DMS 273 treated with DMSO at 0.1 percent for 48 hours (cell line): ENCODE measurements at regions not wholly inside any gene's neighbourhood (a gene's known extent, or its start where the extent isn't known, plus 50 kb on each side); places are given as distances from the start of the nearest gene placed in this dataset.
"Not testable (repeated sequence)": the region's sequence is repeated elsewhere in the genome, so short reads cannot be mapped to it uniquely, and the experiment has no call there.

Source experiments
- DNase-seq: peaks from one replicate; lab custom pipeline; 2025; lab: John Stamatoyannopoulos, UW

DNA sequence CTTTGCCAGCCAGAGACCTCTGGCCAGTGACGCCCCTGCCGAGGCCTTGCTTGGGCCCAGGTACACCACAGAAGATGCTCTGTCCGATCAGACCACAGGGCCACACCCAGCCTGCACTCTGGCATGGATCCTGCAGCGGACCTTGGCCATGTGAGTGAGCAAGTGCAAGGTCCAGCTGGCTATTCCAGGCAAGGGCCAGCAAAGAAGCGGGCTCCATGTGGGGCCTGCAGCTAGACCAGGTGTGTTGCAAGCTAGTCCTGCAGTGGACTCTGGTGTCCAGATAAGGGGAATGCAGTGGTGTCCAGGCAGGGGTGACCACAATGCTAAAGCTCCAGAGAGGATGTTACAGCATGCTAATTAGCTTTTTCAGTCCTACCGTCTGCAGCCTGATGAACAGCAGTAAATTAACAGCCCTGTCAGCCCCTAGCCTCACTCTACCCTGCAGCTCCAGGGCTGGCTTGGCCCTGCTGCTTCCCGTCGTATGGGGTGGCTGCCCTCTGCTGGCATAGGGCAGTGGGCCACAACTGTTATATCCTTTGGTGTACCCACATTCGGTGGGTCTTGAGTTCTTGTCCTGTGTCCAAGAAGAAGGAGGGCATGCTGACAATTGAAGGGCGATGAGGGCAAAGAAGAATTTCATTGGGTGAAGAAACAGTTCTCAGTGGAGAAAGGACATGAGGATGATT is 284.5 kb upstream of the POU5F2 start:
- no peak for DNase-seq

DNA sequence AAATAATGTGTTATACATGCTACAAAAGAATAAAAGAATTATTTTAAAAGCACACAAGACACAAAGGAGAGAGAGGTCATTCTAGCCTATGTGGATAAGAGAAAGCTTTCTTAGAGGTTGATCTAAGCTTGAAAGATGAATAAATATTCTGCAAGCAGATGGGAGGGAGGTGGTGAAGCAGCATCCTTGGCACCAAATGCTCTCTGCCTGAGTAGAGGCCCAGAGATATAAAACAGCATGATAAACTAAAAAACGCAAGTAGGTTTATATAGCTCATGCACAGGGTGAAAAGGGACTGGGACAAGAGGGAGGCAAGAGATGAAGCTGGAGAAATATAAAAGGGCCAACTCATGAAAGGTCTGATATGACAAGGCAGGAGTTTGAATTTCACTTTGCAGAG is 283.2 kb upstream of the POU5F2 start:
- DNase-seq = no peak

DNA sequence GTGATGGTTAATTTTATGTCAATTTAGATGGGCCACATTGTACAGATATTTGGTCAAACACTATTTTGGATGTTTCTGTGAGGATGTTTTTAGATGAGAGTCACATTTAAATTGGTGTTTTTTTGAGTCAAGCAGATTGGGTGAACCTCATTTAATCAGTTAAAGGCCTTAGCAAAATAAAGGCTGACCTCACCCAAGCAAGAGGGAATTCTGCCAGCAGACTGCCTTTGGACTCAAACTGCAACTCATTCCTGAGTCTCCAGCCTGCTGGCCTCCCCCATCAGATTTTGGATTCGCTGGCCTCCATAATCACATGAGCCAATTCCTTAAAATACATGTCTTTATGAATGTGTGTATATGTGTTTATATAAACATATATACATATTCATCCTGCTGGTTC is 282.7 kb upstream of the POU5F2 start:
- no peak for DNase-seq

DNA sequence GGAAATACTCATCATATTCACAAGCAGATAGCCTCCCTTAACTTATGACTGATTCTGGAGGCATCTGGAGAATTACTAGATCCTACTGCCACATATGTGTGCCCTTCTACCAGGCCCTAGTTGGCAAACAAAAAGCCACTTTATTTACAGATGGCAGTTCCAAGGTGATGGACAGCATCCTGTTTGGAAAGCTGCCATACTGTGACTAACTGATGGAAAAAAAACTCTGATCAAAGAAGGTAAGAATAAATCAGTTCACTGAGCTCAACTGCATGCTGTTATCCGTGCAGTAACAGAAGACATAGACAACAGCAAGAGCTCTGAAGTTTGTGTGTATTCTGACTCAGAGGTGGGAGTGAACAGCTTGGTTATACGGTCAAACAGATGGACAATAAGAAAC is 279.8 kb upstream of the POU5F2 start:
- peak; percentile 57 for DNase-seq

DNA sequence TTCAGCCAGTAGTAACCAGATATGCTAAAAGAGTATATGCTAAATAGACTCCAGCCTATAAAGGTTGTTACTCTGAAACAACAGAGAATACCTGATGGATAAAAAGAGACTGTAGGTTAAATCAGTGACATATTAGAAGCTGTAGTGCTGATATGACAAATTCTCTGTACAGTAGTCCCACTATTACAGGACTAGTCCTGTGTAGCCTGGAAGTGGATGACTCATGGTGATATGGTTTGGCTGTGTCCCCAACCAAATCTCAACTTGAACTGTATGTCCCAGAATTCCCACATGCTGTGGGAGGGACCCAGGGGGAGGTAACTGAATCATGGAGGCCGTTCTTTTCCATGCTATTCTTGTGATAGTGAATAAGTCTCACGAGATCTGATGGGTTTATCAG is 276.2 kb upstream of the POU5F2 start:
- no peak for DNase-seq

DNA sequence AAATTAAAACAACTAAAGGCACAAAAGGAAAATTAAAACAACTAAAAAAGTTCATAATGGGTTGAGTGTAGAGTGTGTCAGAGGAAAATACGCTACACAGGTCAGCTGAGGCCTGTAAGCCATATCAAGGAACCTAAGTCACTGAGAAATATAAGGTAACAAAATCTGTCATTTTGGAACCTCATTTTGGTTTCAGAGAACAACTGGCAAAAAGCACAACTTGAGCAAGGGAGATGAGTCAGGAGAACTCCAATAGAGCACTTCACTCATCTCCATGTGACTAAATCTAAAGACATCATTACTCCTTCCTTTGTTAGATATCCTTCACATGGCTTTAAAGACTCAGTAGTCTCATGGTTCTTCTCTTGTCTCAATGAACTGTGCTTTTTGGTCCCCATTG is 269.4 kb upstream of the POU5F2 start:
- no peak for DNase-seq

DNA sequence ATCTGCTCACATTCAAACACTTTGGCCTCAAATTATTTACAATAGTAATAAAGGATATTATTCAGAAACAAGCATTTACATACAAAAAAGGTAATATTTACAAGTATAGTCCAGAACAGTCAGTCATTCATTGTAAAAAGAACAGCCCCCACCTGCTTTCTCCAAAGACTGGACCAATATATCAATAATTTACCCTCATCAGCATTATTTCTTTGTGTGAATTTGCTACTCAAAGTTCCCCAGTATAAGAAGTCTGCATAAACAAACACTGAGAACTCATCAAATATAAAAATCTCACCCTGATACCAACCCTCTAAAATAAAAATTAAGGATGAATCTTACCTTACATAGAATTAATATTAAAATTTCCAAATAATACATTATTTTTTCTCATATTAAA is 267.8 kb upstream of the POU5F2 start:
- no peak for DNase-seq

DNA sequence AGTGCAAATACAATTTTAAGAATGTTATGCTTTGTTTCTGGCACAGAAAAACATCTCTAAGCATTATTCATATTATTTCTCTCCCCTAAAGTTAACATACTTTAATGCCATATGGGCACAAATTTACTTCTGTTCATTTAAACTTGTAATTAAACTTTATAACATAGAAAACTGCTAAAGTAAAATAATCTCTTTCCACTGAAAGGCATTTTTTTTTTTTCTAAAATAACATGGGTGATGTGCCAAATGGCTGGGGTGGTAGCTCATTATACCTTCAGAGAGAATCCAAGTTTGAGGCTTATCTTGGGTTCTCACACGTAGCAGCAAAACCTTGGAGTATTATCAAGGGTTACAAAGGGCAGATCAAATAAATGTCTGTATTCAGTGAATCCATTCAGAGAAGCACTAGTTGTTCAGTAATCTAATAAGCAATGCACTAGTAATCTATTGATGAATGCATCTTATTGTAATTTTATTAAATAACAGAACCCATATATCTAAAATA is 257.6 kb upstream of the POU5F2 start:
- DNase-seq = no peak

DNA sequence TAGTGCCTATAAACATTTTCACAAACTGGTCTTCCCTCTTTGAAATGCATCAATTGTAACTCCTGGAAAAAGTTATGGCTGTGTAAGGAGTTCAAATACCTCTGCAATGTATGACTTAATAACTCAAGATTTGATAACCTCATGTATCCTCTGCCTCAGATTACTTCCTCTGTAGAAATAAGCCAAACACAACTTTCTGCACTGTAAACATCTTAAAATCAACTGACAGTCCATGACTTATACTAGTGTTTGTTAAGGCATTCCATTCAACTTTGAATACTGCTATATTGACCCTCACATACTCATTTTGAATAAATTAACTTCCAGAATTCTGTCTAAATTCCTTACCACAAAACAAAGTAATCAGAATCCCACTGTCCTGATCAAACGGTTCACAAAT is 256.2 kb upstream of the POU5F2 start:
- DNase-seq = no peak

DNA sequence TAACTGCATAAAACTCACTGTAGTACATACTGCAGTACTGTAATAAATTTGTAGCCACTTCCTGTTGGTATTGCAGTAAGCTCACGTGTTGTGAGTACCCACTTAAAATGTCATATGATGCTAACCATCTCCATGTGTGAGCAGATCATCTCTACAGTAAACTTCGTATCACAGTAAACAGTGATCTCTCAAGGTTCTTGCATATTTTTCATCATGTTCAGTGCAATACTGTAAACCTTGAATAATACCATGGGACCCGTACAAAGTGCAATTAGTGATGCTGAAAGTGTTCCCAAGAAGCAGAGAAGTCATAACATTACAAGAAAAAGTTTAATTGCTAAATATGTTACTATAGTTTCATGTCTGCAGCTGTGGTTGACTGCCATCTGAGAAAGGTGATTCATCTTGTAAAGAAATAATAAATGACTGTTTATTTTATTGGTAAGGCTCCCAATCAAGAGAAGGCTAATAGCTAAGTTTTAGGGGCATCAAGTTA is 253.8 kb upstream of the POU5F2 start:
- DNase-seq = no peak

DNA sequence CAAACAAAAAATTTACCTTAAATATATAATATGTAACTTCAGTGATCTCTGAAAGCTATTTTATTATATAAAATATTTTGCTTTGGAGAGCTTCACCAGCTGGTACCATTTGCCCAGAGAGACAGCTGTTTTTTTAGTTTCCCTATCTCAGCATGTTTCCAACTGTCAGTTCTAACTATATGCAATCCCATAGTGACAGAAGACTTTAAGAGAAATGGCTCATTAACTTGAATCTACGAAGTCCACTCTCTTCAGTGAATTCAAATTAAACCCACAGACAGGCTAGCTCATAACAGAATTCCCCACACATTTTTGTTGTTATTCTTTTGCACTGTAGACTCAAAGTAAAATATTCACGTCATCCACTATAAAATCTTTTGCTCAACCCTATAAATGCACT is 251.8 kb upstream of the POU5F2 start:
- DNase-seq = peak; percentile 31

DNA sequence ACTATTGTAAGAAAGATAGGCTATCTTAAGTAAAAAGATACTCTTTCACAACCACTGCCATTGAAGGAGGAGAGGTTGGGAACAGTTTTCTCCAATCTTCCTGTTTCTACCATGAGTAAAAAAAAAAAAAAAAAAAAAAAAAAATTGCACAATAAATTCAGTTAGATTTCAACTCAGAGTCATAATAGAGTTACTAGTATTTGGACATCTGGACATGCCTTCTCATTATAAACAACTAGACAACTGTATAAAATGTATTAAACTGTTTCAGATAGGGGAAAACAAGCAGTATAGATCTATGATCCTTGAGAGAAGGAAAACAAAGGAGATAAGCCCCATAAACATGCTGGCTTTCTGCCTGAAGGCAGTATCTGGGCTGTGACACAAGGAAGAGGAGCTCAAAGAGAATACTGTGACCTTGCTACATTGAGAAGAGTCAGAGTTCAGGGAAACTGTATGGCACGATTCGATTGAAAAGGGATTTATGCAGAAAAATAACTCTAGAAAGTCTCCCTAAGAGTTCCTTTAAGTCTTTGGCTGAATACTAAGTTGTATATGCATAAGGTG is 249.2 kb upstream of the POU5F2 start:
- no peak for DNase-seq

DNA sequence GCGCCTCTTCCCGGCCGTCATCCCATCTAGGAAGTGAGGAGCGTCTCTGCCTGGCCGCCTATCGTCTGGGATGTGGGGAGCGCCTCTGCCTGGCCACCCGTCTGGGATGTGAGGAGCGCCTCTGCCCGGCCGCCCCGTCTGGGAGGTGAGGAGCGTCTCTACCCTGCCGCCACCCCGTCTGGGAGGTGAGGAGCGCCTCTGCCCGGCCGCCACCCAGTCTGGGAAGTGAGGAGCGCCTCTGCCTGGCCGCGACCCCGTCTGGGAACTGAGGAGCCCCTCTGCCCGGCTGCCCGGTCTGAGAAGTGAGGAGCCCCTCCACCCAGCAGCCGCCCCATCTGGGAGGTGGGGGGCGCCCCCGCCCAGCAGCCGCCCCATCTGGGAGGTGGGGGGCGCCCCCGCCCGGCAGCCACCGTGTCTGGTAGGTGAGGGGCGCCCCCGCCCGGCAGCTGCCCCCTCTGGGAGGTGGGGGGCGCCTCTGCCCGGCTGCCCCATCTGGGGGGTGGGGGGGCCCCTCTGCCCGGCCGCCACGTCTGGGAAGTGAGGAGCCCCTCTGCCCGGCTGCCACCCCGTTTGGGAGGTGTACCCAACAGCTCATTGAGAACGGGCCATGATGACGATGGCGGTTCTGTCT is 244.7 kb upstream of the POU5F2 start:
- DNase-seq = not testable (repeated sequence)

DNA sequence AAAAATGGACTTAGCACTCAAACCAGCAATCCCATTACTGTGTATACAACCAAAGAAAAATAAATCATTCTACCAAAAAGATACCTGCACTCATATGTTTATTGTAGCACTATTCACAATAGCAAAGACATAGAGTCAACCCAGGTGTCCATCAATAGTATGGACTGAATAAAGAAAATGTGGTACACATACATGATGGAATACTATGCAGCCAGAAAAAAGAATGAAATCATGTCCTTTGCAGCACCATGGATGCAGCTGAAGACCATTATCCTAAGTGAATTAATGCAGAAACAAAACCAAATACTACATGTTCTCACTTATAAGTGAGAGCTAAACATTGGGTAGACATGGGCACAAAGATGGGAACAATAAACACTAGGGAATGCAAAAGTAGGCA is 236.8 kb upstream of the POU5F2 start:
- DNase-seq = no peak

DNA sequence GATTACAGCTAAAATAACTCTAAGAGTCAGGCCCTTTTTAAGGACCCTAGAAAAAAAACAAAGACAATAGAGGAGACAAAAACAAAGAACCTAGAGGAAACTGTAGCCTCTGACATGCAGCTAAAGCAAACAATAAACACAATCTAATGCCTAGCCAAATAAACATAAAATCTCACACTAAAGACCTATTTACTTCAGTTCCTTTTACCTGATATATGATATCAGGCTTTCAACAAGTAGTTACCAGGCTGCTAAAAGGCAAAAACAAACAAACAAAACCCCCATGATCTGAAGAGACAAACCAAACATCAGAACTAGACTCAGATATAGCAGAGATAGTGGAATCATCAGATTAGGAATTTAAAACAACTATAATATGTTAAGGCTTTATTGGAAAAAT is 226.5 kb upstream of the POU5F2 start:
- no peak for DNase-seq

DNA sequence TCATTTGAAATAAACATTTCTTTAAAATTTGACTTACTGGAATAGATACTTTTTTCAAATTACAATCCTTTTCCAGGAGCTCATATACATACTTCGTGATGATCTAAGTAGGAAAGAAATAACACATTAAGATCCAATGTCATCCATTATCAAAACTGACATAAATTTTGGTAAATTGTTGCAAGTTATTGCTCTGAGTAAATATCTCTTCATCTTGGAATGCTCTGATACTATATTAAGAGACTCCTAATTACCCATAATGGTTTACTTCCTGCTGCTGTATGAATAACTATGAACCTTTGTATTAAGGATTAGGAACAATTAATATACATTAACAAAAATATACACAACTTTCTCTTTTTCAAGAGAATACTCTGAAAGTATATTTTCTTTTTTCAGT is 223.0 kb upstream of the POU5F2 start:
- no peak for DNase-seq

DNA sequence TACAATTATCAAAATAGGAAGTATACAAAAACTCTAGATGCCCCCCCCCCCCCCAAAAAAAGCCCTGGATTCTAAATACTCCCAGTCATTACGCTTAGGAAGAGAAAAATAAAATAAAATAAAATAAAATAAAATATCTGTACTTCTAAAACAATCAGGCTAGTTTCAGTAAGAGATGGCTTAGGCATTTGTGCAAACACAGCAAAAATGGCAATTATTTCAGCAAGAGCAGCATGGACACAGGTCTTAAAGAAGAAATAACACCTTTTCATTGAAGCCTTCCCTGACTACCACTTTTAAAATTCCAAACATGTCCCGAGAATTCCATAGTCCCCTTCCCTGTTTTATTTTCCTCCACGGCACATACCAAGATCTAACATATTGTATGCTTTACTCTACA is 218.6 kb upstream of the POU5F2 start:
- DNase-seq = no peak

DNA sequence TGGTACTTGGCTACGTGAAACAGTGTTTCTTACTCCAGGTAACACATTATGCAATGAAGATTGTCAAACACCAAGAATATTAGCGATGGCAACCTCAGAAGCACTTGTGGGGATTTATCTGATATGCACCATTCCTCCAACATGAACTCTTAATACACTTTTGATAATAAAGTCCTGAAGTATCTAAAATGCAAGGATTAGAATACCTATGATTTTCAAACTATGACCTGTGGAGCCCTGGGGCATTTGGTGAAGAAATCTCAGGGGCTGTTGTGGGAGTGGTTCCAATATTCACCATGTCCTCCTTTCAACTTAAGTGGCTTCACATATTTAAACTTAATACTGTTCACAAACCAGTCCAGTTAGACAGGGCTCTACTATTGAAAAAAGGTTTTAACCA is 214.6 kb upstream of the POU5F2 start:
- DNase-seq = no peak

DNA sequence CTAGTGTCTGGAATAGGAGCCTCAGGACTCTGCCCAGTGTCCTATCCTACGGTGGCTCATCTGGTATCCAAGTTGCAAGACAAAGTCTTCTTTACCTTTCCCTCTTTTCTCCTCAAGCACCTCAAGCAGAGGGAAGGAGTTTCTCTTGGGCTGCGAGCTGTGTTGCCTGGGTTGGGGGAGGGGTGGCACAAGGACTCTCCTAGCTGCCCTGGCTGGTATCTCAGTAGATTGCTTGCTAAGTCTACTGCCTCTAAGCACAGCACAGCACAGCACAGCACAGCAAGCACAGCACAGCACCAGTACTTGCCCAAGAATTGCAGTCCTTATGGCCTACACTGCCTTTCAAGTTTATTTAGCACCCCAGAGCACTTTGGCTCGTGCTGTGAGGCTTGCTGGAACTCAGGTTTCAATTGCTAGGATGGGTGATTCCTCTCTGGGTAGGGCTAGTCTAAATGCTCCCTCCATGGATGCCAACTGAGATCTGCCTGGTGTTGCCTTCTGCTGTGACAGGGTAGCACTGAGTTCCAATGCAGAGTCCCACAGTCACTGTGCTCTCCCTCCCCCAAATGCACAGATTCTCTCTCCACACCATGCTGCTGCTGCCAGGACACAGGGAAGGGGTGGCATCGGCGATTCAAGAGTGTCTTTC is 213.1 kb upstream of the POU5F2 start:
- DNase-seq = no peak

DNA sequence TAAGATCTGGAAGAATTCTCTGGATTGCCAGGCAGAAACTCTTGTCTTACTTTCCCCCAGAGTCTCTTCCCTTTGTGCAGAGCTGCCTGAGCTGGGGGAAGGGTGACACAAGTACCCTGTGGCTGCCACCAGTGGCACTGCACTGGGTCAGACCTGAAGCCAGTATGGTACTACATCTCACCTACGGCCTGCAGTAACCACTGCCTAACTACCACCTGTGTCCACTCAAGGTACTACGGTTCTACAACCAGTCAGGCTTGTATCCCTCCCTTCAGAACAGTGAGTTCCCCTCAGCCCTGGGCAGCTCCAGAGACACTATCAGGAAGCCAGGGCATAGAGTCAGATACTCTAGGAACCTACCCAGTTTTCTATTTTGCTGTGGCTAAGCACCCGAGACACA is 212.0 kb upstream of the POU5F2 start:
- DNase-seq = no peak

DNA sequence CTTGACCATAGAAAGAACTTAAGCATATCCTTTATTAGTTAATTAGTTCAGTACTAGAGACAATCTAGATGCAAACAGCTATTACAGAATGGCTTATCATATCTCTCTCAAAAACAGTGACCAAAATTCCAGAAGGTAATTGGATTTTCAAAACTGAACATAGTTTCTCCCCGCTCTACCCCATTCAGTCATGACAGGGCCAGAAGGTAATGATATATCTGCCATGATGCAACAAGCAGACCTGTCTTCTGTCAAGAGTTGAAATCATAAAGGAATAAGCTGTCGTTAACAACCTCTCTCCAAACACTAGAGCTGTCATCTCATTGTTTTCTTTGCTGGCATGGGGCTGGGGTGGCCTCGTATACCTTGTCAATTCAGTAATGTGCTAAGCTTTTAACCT is 200.5 kb upstream of the POU5F2 start:
- DNase-seq = no peak

DNA sequence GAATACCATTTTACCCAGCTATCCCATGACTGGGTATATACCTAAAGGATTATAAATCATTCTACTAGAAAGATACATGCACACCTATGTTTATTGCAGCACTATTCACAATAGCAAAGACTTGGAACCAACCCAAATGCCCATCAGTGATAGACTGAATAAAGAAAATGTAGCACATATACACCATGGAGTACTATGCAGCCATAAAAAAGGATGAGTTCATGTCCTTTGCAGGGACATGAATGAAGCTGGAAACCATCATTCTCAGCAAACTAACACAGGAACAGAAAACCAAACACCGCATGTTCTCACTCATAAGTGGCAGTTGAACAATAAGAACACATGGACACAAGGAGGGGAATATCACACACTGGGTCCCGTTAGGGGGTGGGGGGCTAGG is 191.9 kb upstream of the POU5F2 start:
- DNase-seq = not testable (repeated sequence)

DNA sequence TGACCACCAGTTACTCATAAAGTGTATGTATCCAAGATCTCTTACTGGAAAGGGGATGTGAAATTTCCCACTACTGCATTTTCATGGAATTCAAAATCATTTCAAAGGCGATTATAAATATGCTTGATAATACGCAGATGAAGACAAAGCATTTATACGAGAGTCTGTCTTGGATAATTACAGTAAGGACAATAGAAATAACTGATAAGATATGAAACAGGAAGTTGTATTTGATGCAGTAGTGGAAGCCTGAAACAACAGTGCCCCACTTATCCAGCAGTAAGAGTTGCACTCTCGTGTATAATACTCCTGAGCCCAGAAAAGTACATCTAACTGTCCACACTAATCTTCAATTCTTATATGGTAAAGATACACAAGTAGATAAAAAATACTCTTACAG is 188.7 kb upstream of the POU5F2 start:
- DNase-seq = no peak
